IPS DF 4.7 (cell line): ENCODE measurements at regions not wholly inside any gene's neighbourhood (a gene's known extent, or its start where the extent isn't known, plus 50 kb on each side); places are given as distances from the start of the nearest gene placed in this dataset.
"Not testable (repeated sequence)": the region's sequence is repeated elsewhere in the genome, so short reads cannot be mapped to it uniquely, and the experiment has no call there.

Source experiments
- DNase-seq: peaks from one replicate; pipeline ENCODE4 v3.0.0-alpha.2; 2013; ENCODE audit warnings: low spot score; ENCODE audit errors: extremely low read depth

- DNase-seq = no peak
Measured at GRCh38 chr5:12661617-12662370, 757.5 kb upstream of the CTNND2 start.

- DNase-seq = not testable (repeated sequence)
Measured at GRCh38 chr5:12660279-12661107, 756.2 kb upstream of the CTNND2 start.

- no peak for DNase-seq
Measured at GRCh38 chr5:12659686-12660085, 755.4 kb upstream of the CTNND2 start.

GRCh38 chr5:12658871-12659446 is 754.7 kb upstream of the CTNND2 start:
- DNase-seq = no peak

GRCh38 chr5:12657914-12658474 is 753.7 kb upstream of the CTNND2 start:
- DNase-seq = not testable (repeated sequence)

DNA sequence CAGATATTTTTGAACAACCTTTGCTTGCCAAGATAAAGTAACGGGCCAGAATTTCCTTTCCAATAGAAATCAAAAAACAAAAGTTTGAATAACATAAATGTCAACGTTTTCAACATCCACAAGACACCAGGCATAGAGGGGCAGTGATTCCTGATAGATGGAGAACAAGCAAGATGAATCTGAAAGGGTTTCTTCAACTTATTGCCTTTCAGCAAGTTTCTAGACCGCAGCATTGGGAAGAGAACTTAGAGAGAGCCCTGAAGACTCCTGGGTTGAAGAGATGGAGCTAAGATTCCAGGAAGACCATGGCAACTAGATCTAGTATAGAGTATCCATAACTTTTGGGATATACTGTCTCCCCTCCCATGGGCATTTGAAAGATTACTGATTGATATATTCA is 751.4 kb upstream of the CTNND2 start:
- DNase-seq = no peak

GRCh38 chr5:12652201-12652600 is 748.0 kb upstream of the CTNND2 start:
- DNase-seq = no peak

GRCh38 chr5:12648558-12648957 is 744.3 kb upstream of the CTNND2 start:
- DNase-seq = no peak

DNA sequence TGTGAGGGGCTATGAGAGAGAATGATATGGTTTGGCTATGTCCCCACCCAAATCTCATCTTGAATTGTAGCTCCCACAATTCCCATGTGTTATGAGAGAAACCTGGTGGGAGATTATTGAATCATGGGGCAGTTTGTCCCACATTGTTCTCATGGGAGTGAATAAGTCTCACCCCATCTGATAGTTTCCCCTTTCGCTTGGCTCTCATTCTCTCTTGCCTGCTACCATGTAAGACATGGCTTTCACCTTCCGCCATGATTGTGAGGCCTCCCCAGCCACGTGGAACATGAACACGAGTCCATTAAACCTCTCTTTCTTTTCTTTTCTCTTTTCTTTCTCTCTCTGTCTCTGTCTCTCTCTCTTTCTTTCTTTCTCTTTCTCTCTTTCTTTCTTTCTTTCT is 743.4 kb upstream of the CTNND2 start:
- DNase-seq = no peak

- no peak for DNase-seq
Measured at GRCh38 chr5:12645582-12645981, 741.3 kb upstream of the CTNND2 start.

GRCh38 chr5:12636209-12636608 is 732.0 kb upstream of the CTNND2 start:
- DNase-seq = no peak

DNA sequence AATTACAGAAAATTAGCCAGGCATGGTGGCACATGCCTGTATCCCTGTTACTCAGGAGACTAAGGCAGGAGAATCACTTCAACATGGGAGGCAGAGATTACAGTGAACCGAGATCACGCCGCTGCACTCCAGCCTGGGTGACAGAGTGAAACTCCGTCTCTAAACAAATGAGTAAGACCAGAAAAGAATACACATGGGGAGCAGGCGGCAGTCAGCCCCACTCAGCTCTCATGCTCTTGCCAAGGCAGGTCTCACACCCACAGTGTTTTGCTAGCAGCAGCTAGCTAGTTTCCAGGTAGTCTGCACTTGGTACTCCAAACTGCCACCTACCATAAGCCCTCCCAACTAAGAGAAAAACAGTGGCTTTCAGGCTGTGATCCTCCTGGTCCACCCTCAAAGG is 722.3 kb upstream of the CTNND2 start:
- no peak for DNase-seq

DNA sequence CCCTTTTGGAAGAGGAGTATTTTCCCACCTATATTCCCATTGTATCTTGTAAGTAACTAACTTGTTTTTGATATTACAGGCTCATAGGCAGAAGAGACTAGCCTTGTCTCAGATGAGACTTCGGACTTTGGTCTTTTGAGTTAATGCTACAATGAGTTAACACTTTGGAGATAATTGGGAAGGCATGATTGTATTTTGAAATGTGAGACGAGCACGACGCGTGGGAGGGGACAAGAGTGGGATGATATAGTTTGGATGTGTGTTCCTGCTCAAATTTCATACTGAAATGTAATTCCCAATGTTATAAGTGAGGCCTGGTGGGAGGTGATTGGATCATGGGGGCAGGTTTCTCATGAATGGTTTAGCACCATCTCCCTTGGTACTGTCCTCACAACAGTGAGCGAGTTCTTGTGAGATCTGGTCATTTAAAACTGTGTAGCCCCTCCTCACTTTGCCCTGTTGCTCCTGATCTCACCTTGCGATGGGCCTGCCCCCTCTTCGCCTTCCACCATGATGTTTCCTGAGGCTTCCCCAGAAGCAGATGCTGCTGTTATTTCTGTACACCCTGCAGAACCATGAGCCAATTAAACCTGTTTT is 721.5 kb upstream of the CTNND2 start:
- DNase-seq = no peak

DNA sequence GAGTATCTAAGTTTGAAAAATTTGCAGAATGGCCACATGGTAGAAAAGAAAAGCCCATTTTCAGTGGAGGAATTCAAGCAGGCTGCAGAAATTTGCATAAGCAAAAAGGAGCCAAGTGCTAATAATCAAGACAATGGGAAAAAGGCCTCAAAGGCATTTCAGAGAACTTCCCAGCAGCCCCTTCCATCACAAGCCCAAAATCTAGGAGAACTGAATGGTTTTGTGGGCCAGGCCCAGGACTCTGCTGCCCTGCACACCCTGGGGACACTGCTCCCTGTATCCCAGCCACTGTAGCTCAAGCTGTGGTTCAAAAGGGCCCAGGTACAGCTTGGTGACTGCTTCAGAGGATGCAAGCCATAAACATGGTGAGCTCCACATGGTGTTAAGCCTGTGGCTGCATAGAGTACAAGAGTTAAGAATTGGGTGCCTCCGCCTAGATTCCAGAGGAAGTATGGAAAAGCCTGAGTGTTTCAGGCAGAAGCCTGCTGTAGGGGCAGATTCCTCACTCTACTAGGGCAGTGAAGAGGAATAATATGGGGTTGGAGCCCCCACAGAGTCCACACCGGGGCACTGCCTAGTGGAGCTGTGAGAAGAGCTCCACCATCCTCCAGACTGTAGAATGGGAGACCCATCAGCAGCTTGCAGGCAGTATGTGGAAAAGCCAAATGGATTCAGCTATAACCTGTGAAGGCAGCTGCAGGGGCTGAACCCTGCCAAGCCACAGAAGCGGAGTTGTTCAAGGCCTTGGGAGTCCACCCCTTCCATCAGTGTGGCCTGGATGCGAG is 720.7 kb upstream of the CTNND2 start:
- no peak for DNase-seq

- peak; percentile 62 for DNase-seq
Measured at GRCh38 chr5:12623408-12623807, 719.2 kb upstream of the CTNND2 start.

DNA sequence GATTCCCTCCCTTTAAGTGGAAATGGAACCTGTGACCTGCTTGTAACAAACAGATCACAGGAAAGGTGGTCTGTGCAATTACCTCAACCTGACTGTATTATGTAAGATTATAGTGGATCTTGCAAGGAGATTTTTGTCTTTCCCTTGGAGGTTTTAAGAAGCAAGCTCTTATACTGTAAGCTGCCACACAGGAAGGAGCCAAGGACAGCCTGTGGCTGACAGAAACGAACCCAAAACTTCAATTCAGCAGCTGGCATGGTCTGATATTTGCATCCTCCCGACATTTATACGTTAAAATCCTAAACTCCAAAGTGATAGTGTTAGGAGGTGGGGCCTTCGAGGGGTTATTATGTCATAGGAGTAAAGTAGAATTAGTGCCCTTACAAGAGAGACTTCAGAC is 711.8 kb upstream of the CTNND2 start:
- no peak for DNase-seq

DNA sequence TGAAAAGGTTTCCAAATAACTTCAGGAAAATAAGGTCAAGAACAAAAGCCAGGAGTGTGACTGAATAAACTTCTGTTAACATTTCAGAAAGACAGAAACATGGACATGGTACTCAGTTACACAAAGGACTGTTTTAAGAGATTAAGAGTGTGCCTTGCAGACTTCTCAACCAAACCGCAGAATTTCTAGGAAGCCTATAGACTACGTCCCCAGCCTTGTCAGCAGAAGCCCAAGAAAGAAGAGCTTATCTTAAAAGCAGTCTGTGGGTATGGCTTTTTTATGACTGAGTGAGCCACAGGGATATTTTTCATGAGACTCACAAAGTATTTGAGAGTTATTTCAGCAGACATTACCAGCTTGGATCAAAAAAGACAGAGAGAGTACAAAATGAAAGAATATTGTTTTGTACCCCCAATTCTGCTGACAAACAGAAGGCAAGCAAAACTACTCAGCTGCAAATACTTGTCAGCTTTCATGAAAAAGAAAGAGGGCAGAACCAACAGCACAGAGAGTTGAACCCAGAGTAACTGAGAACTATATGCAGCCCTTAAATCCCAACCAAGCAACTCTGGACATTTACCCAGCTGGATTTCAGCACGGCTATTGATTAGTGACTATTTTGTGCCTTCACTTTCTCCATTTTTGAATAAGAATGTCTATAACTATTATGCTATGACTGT is 711.0 kb upstream of the CTNND2 start:
- no peak for DNase-seq

DNA sequence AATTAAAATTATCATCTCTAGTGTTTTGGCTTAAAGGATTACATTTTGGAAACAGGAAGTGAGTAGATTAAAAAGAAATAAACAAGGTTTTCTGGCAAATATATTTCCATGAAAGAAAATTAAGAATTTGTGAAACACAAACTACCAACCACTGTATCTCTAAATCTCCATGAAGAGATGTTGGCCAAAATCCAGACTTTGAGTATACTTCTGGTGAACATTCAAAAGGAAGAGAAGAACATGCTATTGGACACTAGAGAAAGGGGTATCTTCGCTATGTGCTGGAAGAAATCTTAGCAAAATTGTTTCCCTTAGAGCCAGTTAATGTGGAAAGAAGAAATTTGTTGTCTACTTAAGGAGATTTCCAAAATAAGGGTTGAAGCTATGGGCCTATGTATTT is 710.4 kb upstream of the CTNND2 start:
- no peak for DNase-seq

- DNase-seq = no peak
Measured at GRCh38 chr5:12611132-12611531, 706.9 kb upstream of the CTNND2 start.

DNA sequence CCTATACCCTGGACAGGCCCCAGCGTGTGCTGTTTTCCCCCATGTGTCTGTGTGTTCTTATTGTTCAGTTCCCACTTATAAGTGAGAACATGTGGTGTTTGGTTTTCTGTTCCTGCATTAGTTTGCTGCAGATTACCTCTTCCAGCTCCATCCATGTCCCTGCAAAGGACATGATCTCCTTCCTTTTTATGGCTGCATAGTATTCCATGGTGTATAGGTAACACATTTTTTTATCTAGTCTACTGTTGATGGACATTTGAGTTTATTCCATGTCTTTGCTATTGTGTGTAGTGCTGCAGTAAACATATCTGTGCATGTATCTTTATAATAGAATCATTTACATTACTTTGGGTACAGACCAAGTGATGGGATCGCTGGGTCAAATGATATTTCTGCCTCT is 703.6 kb upstream of the CTNND2 start:
- not testable (repeated sequence) for DNase-seq
